ENCODE measurements at regions not wholly inside any gene's neighbourhood (a gene's known extent, or its start where the extent isn't known, plus 50 kb on each side); places are given as distances from the start of the nearest gene placed in this dataset.

- DNase-seq: no peak
These were observed 50.3 kb upstream of the TRIM9 start for GRCh38 chr14:51145246-51145645.

- DNase-seq: no peak
These were observed 52.3 kb upstream of the TRIM9 start for GRCh38 chr14:51147183-51147582.

DNA sequence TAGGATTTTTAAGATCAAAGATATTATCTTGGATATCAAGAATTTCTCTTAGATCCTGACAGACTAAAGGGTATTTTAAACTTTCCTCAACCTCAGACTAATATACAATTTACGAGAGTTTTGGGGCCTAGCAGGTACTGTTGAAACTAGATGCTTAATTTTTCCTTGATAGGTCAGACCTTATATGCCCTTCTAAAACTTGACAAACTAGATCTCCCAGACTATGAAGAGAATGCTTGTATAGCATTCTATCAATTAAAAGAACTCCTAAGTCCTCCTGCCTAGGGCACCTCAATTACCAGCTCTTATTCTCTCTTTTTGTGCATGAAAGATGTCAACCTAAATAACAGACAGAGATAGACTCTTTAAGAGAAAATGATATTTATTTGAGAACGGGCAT, 60.4 kb upstream of the TRIM9 start:
- DNase-seq: no peak

- DNase-seq: peak; percentile 67
These were observed 62.1 kb upstream of the TRIM9 start for GRCh38 chr14:51157012-51157411.

DNA sequence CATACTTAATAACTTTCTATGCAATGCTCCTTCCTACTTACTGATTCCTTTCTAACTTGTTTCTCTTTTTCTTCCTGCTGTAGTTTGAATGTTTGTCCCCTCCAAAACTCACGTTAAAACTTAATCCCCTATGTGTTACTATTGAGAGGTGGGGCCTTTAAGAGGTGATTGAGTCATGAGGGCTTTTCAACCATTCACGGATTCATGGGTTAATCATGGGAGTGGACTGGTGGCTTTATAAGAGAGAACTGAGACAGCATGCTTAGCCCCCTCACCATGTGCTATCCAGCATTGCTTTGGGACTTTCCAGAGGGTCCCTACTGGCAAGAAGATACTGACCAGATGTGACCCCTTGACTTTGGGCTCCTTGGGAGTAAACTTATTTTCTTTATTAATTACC, 66.0 kb upstream of the TRIM9 start:
- DNase-seq: no peak

DNA sequence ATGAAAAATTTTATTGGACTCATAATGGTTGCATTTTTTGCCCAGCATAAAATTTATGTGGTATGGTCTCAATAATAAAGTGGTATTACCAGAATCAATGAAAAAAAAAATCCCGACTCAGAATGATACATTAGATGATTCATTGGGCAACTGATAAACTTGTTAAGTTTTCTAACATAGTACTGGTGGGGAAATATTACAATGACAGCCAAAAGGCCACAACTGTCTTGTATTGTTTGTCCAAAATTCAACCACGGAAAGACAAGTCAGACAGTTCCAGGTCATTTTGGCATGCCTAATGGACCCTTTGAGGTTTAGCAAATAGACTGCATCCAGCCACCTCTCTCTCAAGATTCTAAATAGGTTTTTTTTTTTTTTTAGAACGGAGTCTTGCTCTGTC, 70.5 kb upstream of the TRIM9 start:
- no peak for DNase-seq

DNA sequence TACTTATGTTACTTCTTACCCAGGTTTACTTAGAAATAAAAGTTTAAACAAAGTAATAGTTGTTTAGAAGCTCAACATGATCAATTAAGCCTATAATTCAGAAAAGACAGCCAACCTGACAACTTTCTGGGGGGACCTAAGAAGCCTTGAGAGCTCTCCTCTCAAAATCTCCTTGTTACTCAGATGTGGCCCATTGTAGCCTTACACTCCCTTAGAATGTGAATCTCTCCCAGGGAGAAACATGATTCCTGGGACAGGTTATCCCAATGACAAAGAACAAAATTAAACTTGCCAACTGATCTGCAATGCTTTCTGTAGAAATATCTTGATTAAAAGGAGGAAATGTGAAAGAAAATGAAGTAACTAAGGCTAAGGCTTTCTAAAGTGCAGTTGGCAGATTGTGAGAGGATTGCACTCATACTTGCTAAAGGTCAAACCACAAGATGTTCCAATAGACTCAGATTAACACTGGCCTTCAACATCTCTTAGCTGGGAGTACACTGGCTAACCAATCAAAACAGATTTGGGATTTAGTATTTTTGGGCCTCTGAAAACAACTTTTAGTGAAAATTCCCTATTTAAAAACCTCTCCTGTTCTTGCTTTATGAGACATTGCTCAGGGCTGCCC, 72.3 kb upstream of the TMX1 start:
- DNase-seq: peak; percentile 51

DNA sequence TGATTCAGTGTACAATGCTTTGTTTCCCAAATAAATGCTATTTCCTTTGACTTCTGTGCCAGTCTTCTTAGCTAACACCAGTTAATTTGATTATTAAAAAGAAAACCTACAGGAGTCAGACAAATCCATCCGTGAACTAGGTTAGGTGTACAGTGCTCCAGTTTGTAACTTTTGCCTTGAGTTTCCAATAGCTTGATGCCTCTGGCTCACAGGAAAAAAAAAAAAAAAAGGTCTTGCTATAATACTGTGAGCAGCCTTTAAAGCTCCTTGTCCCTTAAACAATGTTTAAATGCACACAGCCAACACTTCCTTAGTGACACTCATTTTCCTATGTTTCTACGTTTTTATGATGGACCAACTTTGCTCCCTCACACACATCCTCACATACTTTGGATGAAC, 71.8 kb upstream of the TMX1 start:
- no peak for DNase-seq

DNA sequence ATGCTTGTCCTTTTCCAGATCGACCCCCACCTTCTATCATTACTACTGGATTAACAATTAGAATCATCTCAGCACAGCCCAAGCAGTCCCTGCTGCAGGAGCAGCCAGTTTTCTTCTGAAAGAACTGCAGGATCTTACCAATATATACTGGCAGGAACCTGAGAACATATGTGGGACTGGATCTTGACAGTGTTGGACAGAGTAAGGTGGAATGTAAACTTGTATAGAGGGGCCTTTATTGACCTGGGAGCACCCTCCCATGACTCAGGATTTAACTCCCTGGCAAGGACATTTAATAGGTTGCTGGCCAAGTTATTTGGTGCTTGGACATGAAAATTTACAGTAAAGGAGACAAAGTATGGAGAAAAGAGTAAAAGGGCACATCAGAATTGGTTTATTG, 66.2 kb upstream of the TMX1 start:
- DNase-seq: no peak

DNA sequence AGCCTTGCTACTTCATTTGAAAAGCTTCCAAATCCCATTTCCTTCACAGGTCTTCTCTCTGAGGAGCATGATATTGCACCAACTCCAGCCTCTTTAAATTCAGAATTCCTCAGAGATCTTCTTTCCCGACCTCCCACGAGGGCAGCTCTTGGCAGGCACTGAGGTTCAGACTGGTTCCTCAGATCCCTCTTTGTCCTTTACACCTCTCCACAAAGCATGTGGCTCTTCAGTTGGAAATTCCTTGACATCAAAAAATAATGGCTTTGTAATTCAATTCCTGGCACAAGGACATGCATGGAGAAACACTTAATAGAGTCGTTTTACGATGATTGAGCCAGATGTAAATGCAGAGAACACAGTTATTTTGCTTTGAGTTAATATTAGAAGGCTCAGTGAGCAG, 63.2 kb upstream of the TMX1 start:
- no peak for DNase-seq

DNA sequence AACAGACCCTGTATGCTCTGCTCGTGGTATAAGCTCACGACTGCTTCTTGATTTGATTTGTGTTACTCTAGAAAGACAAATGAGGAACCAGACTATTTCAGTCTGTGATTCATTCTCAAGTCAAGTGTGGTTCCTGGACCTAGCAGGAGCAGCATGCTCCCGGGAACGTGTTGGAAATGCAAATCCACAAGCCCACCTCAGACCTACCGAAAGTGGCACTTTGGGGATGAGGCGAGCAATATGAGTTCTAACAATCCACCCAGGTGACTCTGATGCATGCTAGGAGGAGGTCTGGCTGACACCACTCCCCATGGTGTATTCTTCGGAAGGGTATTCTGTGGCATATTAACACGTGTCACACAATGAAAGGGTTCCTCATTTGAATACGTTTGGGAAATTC, 59.5 kb upstream of the TMX1 start:
- DNase-seq: no peak

GRCh38 chr14:51182131-51182565, 57.9 kb upstream of the TMX1 start:
- no peak for DNase-seq

- no peak for DNase-seq
These were observed 54.9 kb upstream of the TMX1 start for GRCh38 chr14:51185180-51185579.

GRCh38 chr14:51185754-51186153, 54.3 kb upstream of the TMX1 start:
- no peak for DNase-seq

- DNase-seq: no peak
These were observed 51.4 kb upstream of the TMX1 start for GRCh38 chr14:51188566-51189185.

GRCh38 chr14:51189600-51190376, 50.3 kb upstream of the TMX1 start:
- DNase-seq: no peak
